HepG2 (cell line): ENCODE measurements at regions not wholly inside any gene's neighbourhood (a gene's known extent, or its start where the extent isn't known, plus 50 kb on each side); places are given as distances from the start of the nearest gene placed in this dataset.

Experiments
- ATAC-seq: fragments of 200-7000 bp; cut with Tn5 transposase; 3 replicates; pipeline ENCODE4 v1.9.1; 2020; ENCODE audit warnings: mild to moderate bottlenecking, moderate library complexity
- BruUV-seq: library from RNA; stranded (reverse); fragments of 400-500 nt; replicated peaks from 2 replicates; lab custom pipeline; 2021; lab: Mats Ljungman, UMichigan
- CTCF ChIA-PET: fragments of 300-600 bp; formaldehyde crosslinking; extraction: SDS; loops from one replicate; lab custom pipeline; 2021; ENCODE audit warnings: low total read pairs, inconsistent platforms, low intra/inter-chr PET ratio; lab: Yijun Ruan, JAX
- POLR2A ChIA-PET: fragments of 350-600 bp; sonication (Branson Sonifier 250); formaldehyde crosslinking; loops from one replicate; lab custom pipeline; 2020; ENCODE audit warnings: antibody characterized with exemption, inconsistent platforms; lab: Yijun Ruan, JAX
- DNase-seq: peaks from one replicate; pipeline ENCODE4 v3.0.0-alpha.2; 2015; ENCODE audit warnings: low spot score
- FAIRE-seq: peaks from 3 replicates; lab custom pipeline; 2011; peaks lifted over from hg19 to GRCh38; lab: Jason Lieb, UNC
- H2AFZ ChIP-seq: one replicate; pipeline ENCODE4 v1.6.1; 2011; ENCODE audit warnings: low read length, inconsistent platforms
- H3K27ac ChIP-seq: fragments of 300-600 bp; 3 replicates; pipeline ENCODE4 v1.8.0; 2011; ENCODE audit warnings: mixed run types, mild to moderate bottlenecking, mixed read lengths, low read length, inconsistent platforms; ENCODE audit not compliant: insufficient read depth; ENCODE audit errors: extremely low read length
- H3K27me3 ChIP-seq, 2 experiments: fragments of 200-600 bp in 1 of 2; 2 replicates in 1 of 2; 3 replicates in 1 of 2; pipeline versions ENCODE4 v1.6.0 to v1.8.0; 2011; ENCODE audit warnings: low read length in 2 of 2, mild to moderate bottlenecking in 2 of 2, moderate library complexity in 2 of 2, inconsistent platforms in 1 of 2; ENCODE audit not compliant: insufficient read depth in 2 of 2, control insufficient read depth in 1 of 2
- H3K36me3 ChIP-seq, 2 experiments: fragments of 200-600 bp in 1 of 2; replicated peaks in 1 of 2; 2 replicates in 1 of 2; 3 replicates in 1 of 2; pipeline versions ENCODE4 v1.5.1 to v1.8.0; 2011; ENCODE audit warnings: low read length in 2 of 2, inconsistent platforms in 1 of 2; ENCODE audit not compliant: insufficient read depth in 2 of 2, control insufficient read depth in 1 of 2
- H3K4me1 ChIP-seq: 2 replicates; pipeline ENCODE4 v1.5.1; 2012; ENCODE audit warnings: low read length, inconsistent platforms; ENCODE audit not compliant: insufficient read depth
- H3K4me2 ChIP-seq: 2 replicates; pipeline ENCODE4 v1.6.0; 2011; ENCODE audit warnings: low read depth, low read length, inconsistent platforms
- H3K4me3 ChIP-seq, 3 experiments: fragments of 200-600 bp in 1 of 3; sonication (generic), shearing (Covaris generic) in 1 of 3; replicated peaks in 1 of 3; 2 replicates each; pipeline ENCODE4 v1.5.1; 2011 to 2016; ENCODE audit warnings: low read length in 3 of 3, inconsistent platforms in 2 of 3, low read depth in 2 of 3, mild to moderate bottlenecking in 2 of 3, control low read depth in 1 of 3, mixed read lengths in 1 of 3; ENCODE audit not compliant: insufficient read depth in 1 of 3
- H3K79me2 ChIP-seq: one replicate; pipeline ENCODE4 v1.6.1; 2011; ENCODE audit warnings: low read length, inconsistent platforms; ENCODE audit not compliant: insufficient read depth
- H3K9ac ChIP-seq: 2 replicates; pipeline ENCODE4 v1.6.0; 2011; ENCODE audit warnings: mild to moderate bottlenecking, low read depth, low read length, inconsistent platforms; ENCODE audit not compliant: insufficient read depth
- H3K9me3 ChIP-seq: 2 replicates; pipeline ENCODE4 v1.5.1; 2012; ENCODE audit warnings: mild to moderate bottlenecking, low read length
- H4K20me1 ChIP-seq: 2 replicates; pipeline ENCODE4 v1.6.0; 2011; ENCODE audit warnings: inconsistent platforms, mild to moderate bottlenecking, low read length, moderate library complexity; ENCODE audit not compliant: insufficient read depth
- ARID2 ChIP-seq: sonication (generic); formaldehyde crosslinking; IDR thresholded peaks from 2 replicates; pipeline ENCODE4 v1.8.1; 2022; ENCODE audit warnings: mild to moderate bottlenecking, missing genetic modification reagents, borderline replicate concordance
- ARNTL ChIP-seq: sonication (generic); formaldehyde crosslinking; IDR thresholded peaks from 2 replicates; pipeline ENCODE4 v1.4.0; 2020; ENCODE audit warnings: mild to moderate bottlenecking, missing genetic modification reagents
- EHMT2 ChIP-seq: fragments of 200-600 bp; sonication (generic); IDR thresholded peaks from 2 replicates; pipeline ENCODE4 v1.7.0; 2017; ENCODE audit warnings: antibody characterized with exemption, low read depth, low read length, borderline replicate concordance
- FOXP1 ChIP-seq, 2 experiments: fragments of 450-650 bp in 1 of 2; IDR thresholded peaks; 2 replicates each; pipeline ENCODE4 v1.6.1; 2017 to 2018; ENCODE audit warnings: antibody characterized with exemption in 1 of 2
- IKZF1 ChIP-seq: fragments of 450-650 bp; IDR thresholded peaks from 2 replicates; pipeline ENCODE4 v1.7.1; 2016
- KAT8 ChIP-seq: IDR thresholded peaks from 2 replicates; pipeline ENCODE4 v1.6.1; 2016; ENCODE audit warnings: missing genetic modification reagents, missing compliant biosample characterization
- KLF9 ChIP-seq: IDR thresholded peaks from 2 replicates; pipeline ENCODE4 v1.6.1; 2016; ENCODE audit warnings: low read depth
- MXI1 ChIP-seq: IDR thresholded peaks from 3 replicates; pipeline ENCODE4 v1.6.1; 2012; ENCODE audit warnings: low read depth, low read length, inconsistent platforms, borderline replicate concordance
- POLR2AphosphoS5 ChIP-seq: IDR thresholded peaks from 2 replicates; pipeline ENCODE4 v1.6.1; 2012; ENCODE audit warnings: low read depth, low read length
- SAP130 ChIP-seq: IDR thresholded peaks from 2 replicates; pipeline ENCODE4 v1.6.1; 2016; ENCODE audit warnings: low read depth
- SRSF4 ChIP-seq: fragments of 200-400 bp; formaldehyde crosslinking; IDR thresholded peaks from one replicate; pipeline ENCODE4 v1.6.1; 2018; ENCODE audit warnings: mild to moderate bottlenecking, low read depth, low read length, moderate library complexity; ENCODE audit not compliant: poor library complexity, severe bottlenecking
- ZFP37 ChIP-seq: sonication (generic); formaldehyde crosslinking; IDR thresholded peaks from 2 replicates; pipeline ENCODE4 v1.4.0; 2020; ENCODE audit warnings: missing genetic modification reagents, borderline replicate concordance
- ZNF614 ChIP-seq: IDR thresholded peaks from 2 replicates; pipeline ENCODE4 v1.6.1; 2018; ENCODE audit warnings: missing biosample characterization, missing genetic modification reagents, inconsistent platforms, borderline replicate concordance
- ZNF616 ChIP-seq: sonication (generic); formaldehyde crosslinking; IDR thresholded peaks from 2 replicates; pipeline ENCODE4 v1.5.0; 2020; ENCODE audit warnings: low read depth, mild to moderate bottlenecking, missing genetic modification reagents
- WGBS: methylation state at CpG from one replicate; pipeline ENCODE4 v1.1.6; 2017; ENCODE audit warnings: low lambda C conversion rate; 5-methylcytosine and 5-hydroxymethylcytosine counted together
- in situ Hi-C: cut with HindIII; loops from 2 replicates; pipeline ENCODE4 v1.10.0; 2017; ENCODE audit warnings: low pct_unique_long_range_greater_than_20kb; ENCODE audit not compliant: extremely low pct_ligation_motif_present
- intact Hi-C: fragments of 100-400 bp; cut with micrococcal nuclease; formaldehyde crosslinking; loops from one replicate; pipeline ENCODE4 v1.10.0; 2022; ENCODE audit not compliant: unreplicated experiment
- TF ChIP-seq, protein P1 (sequence below): sonication (generic); formaldehyde crosslinking; IDR thresholded peaks from 2 replicates; pipeline ENCODE4 v1.5.0; 2020; ENCODE audit warnings: missing genetic modification reagents, mild to moderate bottlenecking, borderline replicate concordance
- TF ChIP-seq, protein P2 (sequence below): sonication (generic); formaldehyde crosslinking; IDR thresholded peaks from 2 replicates; pipeline ENCODE4 v1.8.1; 2023; ENCODE audit warnings: mild to moderate bottlenecking, missing genetic modification reagents
- TF ChIP-seq, protein P3 (sequence below): sonication (generic); formaldehyde crosslinking; IDR thresholded peaks from 2 replicates; pipeline ENCODE4 v1.5.0; 2020; ENCODE audit warnings: mild to moderate bottlenecking, missing genetic modification reagents

DNA sequence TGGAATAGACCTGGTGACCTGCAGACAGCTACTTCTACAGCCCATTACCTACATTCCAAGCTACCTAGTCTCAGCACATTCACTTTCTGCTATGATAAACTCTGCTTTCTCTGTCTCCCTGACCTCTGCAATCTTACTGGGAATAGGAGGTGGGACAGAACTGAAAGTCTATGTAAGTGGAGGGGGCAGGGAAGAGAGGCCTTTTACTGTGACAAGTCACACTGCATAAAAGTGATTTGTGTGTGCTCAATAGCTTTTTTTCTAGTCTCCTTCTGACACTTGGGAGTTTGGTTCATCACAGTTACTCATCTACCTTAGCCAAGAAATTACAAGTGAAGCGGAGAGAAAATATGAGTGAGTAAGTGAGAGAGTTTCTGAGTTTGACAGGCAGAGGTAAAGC is 322.4 kb downstream of the OLFM4 start:
- H3K27me3 ChIP-seq: no peaks in the 10 kb centered on the region
- CTCF ChIA-PET: no interaction called here
- no peak overlapping the region for H2AFZ ChIP-seq
- FAIRE-seq (no peak), DNase-seq (no peak), ATAC-seq (no peak)
- no peaks in the 10 kb centered on the region for H3K36me3 ChIP-seq
- no peaks in the 10 kb centered on the region for H3K79me2 ChIP-seq
- H4K20me1 ChIP-seq: no peaks in the 10 kb centered on the region
- POLR2A ChIA-PET: no interaction called here
- WGBS: 64% methylated on average over 1 of the region's 1 CpG
- in situ Hi-C loops: no loop called here
- TF ChIP-seq FOXP1 (IDR thresholded peaks at IDR 0.05): no peak
- TF ChIP-seq FOXP1 (CRISPR knock-in tag; IDR thresholded peaks at IDR 0.05): no peak
- TF ChIP-seq KLF9 (CRISPR knock-in tag): no peak
- no peak for TF ChIP-seq ARID2 (CRISPR knock-in tag)
- TF ChIP-seq, protein P1, sequence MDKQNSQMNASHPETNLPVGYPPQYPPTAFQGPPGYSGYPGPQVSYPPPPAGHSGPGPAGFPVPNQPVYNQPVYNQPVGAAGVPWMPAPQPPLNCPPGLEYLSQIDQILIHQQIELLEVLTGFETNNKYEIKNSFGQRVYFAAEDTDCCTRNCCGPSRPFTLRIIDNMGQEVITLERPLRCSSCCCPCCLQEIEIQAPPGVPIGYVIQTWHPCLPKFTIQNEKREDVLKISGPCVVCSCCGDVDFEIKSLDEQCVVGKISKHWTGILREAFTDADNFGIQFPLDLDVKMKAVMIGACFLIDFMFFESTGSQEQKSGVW (CRISPR knock-in tag): no peak
- TF ChIP-seq EHMT2: no peak
- no peak for TF ChIP-seq POLR2AphosphoS5
- no peak for TF ChIP-seq IKZF1
- TF ChIP-seq SRSF4: no peak
- TF ChIP-seq ZNF614 (CRISPR knock-in tag): no peak
- no peak for TF ChIP-seq ZNF616
- TF ChIP-seq, protein P2, sequence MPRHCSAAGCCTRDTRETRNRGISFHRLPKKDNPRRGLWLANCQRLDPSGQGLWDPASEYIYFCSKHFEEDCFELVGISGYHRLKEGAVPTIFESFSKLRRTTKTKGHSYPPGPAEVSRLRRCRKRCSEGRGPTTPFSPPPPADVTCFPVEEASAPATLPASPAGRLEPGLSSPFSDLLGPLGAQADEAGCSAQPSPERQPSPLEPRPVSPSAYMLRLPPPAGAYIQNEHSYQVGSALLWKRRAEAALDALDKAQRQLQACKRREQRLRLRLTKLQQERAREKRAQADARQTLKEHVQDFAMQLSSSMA (CRISPR knock-in tag): no peak
- no peak for TF ChIP-seq MXI1
- TF ChIP-seq ARNTL (CRISPR knock-in tag): no peak
- TF ChIP-seq SAP130 (CRISPR knock-in tag): no peak
- TF ChIP-seq, protein P3, sequence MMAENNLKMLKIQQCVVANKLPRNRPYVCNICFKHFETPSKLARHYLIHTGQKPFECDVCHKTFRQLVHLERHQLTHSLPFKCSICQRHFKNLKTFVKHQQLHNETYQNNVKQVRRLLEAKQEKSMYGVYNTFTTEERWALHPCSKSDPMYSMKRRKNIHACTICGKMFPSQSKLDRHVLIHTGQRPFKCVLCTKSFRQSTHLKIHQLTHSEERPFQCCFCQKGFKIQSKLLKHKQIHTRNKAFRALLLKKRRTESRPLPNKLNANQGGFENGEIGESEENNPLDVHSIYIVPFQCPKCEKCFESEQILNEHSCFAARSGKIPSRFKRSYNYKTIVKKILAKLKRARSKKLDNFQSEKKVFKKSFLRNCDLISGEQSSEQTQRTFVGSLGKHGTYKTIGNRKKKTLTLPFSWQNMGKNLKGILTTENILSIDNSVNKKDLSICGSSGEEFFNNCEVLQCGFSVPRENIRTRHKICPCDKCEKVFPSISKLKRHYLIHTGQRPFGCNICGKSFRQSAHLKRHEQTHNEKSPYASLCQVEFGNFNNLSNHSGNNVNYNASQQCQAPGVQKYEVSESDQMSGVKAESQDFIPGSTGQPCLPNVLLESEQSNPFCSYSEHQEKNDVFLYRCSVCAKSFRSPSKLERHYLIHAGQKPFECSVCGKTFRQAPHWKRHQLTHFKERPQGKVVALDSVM (CRISPR knock-in tag): no peak
- TF ChIP-seq KAT8 (CRISPR knock-in tag): no peak
- no peak for TF ChIP-seq ZFP37 (CRISPR knock-in tag)
- no peak overlapping the region for H3K9ac ChIP-seq
- H3K27ac ChIP-seq: no peak overlapping the region
- peaks cover 32% of the 10 kb centered on the region for H3K9me3 ChIP-seq
- no peak overlapping the region for H3K4me2 ChIP-seq
- intact Hi-C loops: no loop called here
- BruUV-seq: no TSS peak
- no peaks in the 10 kb centered on the region for H3K4me1 ChIP-seq
- H3K4me3 ChIP-seq: no peak overlapping the region
